ENCODE measurements at regions not wholly inside any gene's neighbourhood (a gene's known extent, or its start where the extent isn't known, plus 50 kb on each side); places are given as distances from the start of the nearest gene placed in this dataset.
A peak's percentile ranks its signal among the peaks of the same experiment; 100 is the strongest.

DNA sequence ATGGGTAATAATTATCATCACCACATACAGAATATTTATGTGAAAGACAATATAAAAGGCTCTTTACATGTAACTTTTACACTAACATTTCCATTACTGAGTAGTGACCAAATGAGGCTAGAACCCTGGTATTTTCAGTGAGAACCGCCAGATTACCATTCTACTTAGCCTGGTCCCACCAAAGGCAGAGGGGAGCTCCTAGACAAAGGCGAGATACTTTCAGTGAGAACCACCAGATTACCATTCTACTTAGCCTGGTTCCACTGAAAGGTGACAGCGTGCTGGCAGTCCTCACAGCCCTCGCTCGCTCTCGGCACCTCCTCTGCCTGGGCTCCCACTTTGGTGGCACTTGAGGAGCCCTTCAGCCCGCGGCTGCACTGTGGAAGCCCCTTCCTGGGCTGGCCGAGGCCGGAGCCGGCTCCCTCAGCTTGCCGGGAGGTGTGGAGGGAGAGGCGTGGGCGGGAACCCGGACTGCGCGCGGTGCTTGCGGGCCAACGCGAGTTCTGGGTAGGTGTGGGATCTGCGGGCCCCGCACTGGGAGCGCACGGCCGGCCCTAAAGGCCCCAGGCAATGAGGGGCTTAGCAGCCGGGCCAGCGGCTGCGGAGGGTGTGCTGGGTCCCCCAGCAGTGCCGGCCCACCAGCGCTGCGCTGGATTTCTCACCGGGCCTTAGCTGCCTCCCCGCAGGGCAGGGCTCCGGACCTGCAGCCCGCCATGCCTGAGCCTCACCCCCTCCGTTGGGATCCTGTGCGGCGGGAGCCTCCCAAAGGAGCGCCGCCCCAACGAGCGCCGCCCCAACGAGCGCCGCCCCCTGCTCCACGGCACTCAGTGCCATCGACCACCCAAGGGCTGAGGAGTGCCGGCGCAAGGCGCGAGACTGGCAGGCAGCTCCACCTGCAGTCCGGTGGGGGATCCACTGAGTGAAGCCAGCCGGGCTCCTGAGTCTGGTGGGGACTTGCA, 1276.1 kb downstream of the PCDH7 start:
- in situ Hi-C loops (cut with MboI; ENCODE audit: low pct_unique_long_range_greater_than_20kb in 2 of 9, low sequenced_read_pairs in 9 of 9, unreplicated experiment in 9 of 9): no loop called here
- ATAC-seq (replicated peaks in 6 of 8): peak in 1 of 8 experiments; percentile 96
- no peak overlapping the region for H3K27ac ChIP-seq
- H3K4me1 ChIP-seq (replicated peaks in 1 of 2): no peaks in the 10 kb centered on the region
- H3K4me3 ChIP-seq: no peak overlapping the region
- WGBS, 10 experiments: 0 to 96% (median 86%) methylated on average over 1 to 11 of the region's 55 CpGs; no CpG with 5 or more reads in 5 of the 10 experiments

DNA sequence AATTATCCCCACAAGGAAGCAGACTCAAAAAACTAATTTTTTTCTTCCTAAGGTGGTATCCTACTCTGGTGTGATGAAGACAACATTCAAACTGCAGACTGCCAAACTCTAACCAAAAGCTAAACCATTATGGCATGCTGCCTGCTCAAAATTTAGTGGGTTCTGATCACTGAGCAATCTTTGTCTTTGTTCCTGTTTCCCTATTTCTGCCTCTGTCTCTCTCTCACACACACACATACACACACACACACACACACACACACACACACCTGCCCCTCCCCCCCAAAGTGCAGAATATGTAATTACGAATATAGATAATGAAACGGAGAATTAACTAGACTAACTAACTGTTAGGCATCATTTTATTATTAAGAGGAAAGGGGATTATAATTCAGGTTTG, 1278.6 kb downstream of the PCDH7 start:
- Histone ChIP-seq H3K4me3 (no peak overlapping the region), H3K27ac (no peak overlapping the region), H3K4me1 (replicated peaks in 1 of 2) (no peaks in the 10 kb centered on the region)
- ATAC-seq (replicated peaks in 6 of 8): no peak
- in situ Hi-C loops (cut with MboI; ENCODE audit: low pct_unique_long_range_greater_than_20kb in 2 of 9, low sequenced_read_pairs in 9 of 9, unreplicated experiment in 9 of 9): no loop called here
- 0 to 100% (median 86%) methylated on average over 1 to 2 of the region's 2 CpGs; no CpG with 5 or more reads in 2 of the 10 experiments for WGBS, 10 experiments

DNA sequence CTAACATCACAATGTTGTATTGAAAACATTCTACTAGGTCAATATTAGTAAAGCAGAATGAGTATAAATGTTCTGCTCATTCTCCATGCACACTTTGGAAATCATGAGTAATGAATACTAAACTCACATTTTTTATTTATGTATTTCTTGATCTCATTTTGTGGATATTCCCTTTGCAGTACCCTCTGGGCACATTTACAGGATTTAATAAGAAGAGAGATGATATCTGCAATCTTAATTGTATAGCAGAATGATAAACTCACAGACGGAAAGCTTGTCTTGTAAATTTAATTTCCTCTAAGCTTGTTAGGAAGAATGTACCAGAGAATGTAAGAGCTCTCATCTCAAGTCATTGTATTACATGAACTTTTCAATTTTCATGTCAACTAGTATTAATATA, 1279.7 kb downstream of the PCDH7 start:
- no peak overlapping the region for H3K27ac ChIP-seq
- in situ Hi-C loops (cut with MboI; ENCODE audit: low pct_unique_long_range_greater_than_20kb in 2 of 9, low sequenced_read_pairs in 9 of 9, unreplicated experiment in 9 of 9): no loop called here
- no peaks in the 10 kb centered on the region for H3K4me1 ChIP-seq (replicated peaks in 1 of 2)
- no peak for ATAC-seq (replicated peaks in 6 of 8)
- no peak overlapping the region for H3K4me3 ChIP-seq
- 0 to 100% (median 80%) methylated on average over 1 of the region's 1 CpG; no CpG with 5 or more reads in 1 of the 10 experiments for WGBS, 10 experiments

DNA sequence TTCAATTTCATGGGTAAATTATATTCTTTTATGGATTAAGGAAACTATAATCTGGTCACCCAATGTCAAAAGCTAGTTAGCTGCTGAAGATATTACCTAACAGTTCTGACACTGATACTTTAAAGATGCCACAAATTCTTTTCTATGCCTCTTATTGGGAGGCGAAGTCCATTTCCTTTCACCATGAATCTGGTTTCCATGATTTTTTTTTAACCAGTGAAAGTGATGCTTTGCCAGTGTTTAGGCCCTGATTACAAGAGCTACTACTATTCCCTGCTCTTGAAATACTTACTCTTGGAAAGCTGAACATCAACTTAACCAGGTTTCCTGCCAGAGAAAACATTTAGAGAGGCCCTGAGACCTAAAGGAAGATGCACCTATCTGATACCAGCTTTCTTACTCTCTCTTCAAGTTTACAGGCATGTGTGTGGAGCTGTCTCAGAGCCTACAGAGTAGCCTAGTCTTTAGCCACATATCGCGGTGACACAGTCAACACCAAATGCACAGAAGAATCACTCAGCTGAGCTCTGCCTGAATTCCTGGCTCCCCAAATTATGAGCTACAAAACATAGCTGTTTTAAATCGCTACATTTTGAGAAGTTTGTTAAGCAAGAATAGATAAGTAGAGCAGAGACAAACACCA, 1280.8 kb downstream of the PCDH7 start:
- 4 to 100% (median 87%) methylated on average over 1 to 4 of the region's 4 CpGs for WGBS, 10 experiments
- Histone ChIP-seq H3K4me1 (replicated peaks in 1 of 2) (no peaks in the 10 kb centered on the region), H3K27ac (no peak overlapping the region), H3K4me3 (no peak overlapping the region)
- no peak for ATAC-seq (replicated peaks in 6 of 8)
- in situ Hi-C loops (cut with MboI; ENCODE audit: low pct_unique_long_range_greater_than_20kb in 2 of 9, low sequenced_read_pairs in 9 of 9, unreplicated experiment in 9 of 9): no loop called here

DNA sequence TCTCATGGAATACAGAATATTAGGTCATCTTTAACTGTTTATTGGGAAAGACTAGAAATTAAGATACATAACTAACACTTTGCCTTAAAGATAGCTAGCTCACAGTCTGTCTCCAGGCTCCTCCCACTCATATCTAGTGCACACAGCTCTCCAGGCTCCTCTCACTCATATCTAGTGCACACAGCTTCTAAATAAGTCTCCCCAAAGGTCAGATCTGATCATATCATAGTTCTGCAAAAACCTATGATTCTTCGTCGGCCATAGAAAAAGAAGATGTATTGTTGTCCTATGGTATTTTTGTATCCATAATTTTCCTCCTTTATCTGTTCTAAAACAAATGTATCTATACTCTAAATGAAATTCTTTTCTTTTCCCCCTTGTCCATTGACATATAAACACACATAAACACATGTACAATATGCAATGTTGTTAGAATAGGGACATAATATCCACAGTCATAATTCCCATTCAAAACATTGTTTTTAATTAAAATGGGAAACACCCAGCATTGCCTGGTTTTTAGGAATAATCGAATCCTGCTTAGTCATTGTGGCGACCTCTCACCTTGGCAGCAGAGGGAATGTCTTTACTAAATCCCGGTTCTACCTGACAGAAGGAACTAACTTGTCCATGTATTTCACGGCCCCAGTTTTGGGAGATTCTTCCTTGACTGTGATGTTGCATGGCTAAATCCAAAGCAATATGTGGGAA, 1282.0 kb downstream of the PCDH7 start:
- no peaks in the 10 kb centered on the region for H3K4me1 ChIP-seq (replicated peaks in 1 of 2)
- in situ Hi-C loops (cut with MboI; ENCODE audit: low pct_unique_long_range_greater_than_20kb in 2 of 9, low sequenced_read_pairs in 9 of 9, unreplicated experiment in 9 of 9): no loop called here
- no peak overlapping the region for H3K27ac ChIP-seq
- 4 to 100% (median 62%) methylated on average over 1 to 6 of the region's 6 CpGs; no CpG with 5 or more reads in 2 of the 10 experiments for WGBS, 10 experiments
- H3K4me3 ChIP-seq: no peak overlapping the region
- no peak for ATAC-seq (replicated peaks in 6 of 8)

DNA sequence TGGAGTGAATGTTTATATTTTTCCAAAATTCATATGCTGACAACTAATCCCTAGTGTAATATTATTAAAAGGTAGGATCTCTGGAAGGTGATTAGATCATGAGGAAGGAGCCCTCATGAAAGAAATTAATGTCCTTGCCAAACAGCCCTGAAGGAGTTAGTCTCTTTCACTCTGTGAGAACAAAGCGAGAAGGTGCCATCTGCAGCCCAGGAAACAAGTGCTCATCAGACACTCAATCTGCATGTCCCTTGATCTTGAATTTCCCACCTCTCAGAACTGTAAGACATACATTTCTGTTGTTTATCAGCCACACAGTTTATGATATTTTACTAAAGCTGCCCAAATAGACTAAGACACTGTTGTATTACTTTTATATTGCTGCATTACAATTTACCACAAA, 1283.4 kb downstream of the PCDH7 start:
- WGBS, 10 experiments: 0 to 100% (median 67%) methylated on average over 1 of the region's 1 CpG; no CpG with 5 or more reads in 3 of the 10 experiments
- no peak overlapping the region for H3K27ac ChIP-seq
- in situ Hi-C loops (cut with MboI; ENCODE audit: low pct_unique_long_range_greater_than_20kb in 2 of 9, low sequenced_read_pairs in 9 of 9, unreplicated experiment in 9 of 9): no loop called here
- no peaks in the 10 kb centered on the region for H3K4me1 ChIP-seq (replicated peaks in 1 of 2)
- ATAC-seq (replicated peaks in 6 of 8): no peak
- H3K4me3 ChIP-seq: no peak overlapping the region

DNA sequence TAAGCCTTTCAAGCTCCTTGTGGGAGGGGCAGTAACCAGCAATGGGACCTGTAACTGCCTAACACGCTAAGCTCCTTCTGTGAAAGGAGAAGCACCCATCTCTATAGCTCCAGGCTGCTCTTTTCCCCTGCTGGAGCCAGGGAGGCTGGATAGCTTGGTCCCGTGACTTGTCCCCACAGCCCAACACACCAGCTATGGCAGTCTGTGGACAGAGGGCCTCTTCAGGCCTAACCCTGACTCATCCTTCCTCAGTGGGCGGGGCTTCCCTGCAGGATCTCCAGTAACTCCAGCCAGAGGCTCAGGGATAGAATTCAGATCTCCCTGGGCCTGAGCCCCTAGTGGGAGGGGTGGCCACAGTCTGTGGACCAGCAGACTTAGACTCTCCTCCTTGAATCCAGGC, 1290.1 kb downstream of the PCDH7 start:
- 0 to 100% (median 92%) methylated on average over 1 to 2 of the region's 3 CpGs; no CpG with 5 or more reads in 6 of the 10 experiments for WGBS, 10 experiments
- in situ Hi-C loops (cut with MboI; ENCODE audit: low pct_unique_long_range_greater_than_20kb in 2 of 9, low sequenced_read_pairs in 9 of 9, unreplicated experiment in 9 of 9): no loop called here
- no peak overlapping the region for H3K27ac ChIP-seq
- H3K4me1 ChIP-seq (replicated peaks in 1 of 2): no peaks in the 10 kb centered on the region
- H3K4me3 ChIP-seq: no peak overlapping the region
- ATAC-seq (replicated peaks in 6 of 8): no peak

DNA sequence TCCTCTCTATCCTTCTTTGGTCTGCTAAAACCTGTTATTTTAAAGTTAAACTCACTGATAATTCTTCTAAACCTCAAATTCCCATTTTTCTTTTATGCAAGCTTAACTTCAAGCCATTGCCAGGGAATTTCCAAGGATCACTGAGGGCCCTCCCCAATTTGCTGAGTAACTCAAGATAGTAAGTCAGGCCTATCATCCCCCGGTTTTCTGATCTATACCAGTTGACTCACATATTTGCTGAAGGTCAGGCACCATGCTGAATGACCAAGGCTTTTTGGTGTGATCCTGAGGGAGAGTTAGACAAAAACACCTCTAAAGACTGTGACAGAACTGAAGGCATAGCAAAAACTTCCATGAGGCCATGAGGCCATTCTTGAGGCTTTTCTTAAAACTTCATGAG, 1301.9 kb downstream of the PCDH7 start:
- 0 to 86% (median 0%) methylated on average over 1 of the region's 1 CpG; no CpG with 5 or more reads in 5 of the 10 experiments for WGBS, 10 experiments
- H3K27ac ChIP-seq: no peak overlapping the region
- in situ Hi-C loops (cut with MboI; ENCODE audit: low pct_unique_long_range_greater_than_20kb in 2 of 9, low sequenced_read_pairs in 9 of 9, unreplicated experiment in 9 of 9): no loop called here
- H3K4me1 ChIP-seq (replicated peaks in 1 of 2): no peaks in the 10 kb centered on the region
- H3K4me3 ChIP-seq: no peak overlapping the region
- no peak for ATAC-seq (replicated peaks in 6 of 8)

DNA sequence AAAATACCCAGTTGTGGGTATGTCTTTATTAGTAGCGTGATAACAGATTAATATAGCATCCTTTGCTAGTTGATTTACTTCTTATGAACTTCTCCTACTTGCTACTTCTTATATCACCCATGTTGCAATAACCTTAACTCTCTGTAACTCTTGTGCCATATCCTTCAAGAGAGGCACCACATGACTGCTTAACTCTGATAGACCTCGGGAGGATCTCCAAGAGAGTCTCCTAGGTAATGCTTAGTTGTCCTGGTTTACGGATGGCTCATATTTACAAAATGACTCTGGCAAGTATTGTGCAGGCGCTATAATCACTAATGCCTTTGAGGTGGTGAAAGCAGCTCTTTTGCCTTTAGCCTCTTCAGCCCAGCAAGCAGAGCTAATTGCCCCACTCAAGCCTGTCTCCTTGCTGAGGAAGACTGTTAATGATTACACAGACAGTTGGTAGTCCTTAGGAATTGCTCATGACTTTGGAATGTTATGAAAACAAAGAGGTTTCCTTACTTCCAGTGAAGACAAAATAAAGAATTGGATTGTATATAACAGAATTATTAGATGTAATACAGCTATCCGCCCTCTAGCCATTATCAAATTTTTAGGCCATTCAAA, 1305.8 kb downstream of the PCDH7 start:
- Histone ChIP-seq H3K4me3 (no peak overlapping the region), H3K4me1 (replicated peaks in 1 of 2) (no peaks in the 10 kb centered on the region), H3K27ac (no peak overlapping the region)
- peak in 2 of 8 experiments; percentile 36 to 40 for ATAC-seq (replicated peaks in 6 of 8)
- WGBS, 10 experiments: 0 to 89% (median 43%) methylated on average over 1 to 5 of the region's 5 CpGs
- in situ Hi-C loops (cut with MboI; ENCODE audit: low pct_unique_long_range_greater_than_20kb in 2 of 9, low sequenced_read_pairs in 9 of 9, unreplicated experiment in 9 of 9): no loop called here

DNA sequence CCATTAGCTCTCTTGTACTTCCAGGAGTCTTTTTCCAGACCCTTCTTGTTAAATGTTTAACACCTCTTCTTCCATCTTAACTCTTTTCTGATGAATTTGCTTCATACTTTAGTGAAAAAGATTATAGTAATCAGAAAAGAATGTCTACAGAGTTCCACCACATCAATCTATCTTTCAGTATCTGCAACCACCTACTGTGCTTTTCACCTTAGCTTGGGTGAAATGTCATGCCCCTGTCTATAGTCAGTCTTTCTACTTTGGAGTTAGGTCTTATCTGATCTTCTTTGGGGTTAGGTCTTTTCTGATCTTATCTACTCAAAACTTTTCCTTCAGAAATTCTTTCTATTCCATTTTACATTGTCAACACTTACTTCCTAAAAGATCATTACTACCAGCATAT, 1310.2 kb downstream of the PCDH7 start:
- ATAC-seq (replicated peaks in 6 of 8): no peak
- in situ Hi-C loops (cut with MboI; ENCODE audit: low pct_unique_long_range_greater_than_20kb in 2 of 9, low sequenced_read_pairs in 9 of 9, unreplicated experiment in 9 of 9): no loop called here
- H3K27ac ChIP-seq: no peak overlapping the region
- no peak overlapping the region for H3K4me3 ChIP-seq
- no peaks in the 10 kb centered on the region for H3K4me1 ChIP-seq (replicated peaks in 1 of 2)

DNA sequence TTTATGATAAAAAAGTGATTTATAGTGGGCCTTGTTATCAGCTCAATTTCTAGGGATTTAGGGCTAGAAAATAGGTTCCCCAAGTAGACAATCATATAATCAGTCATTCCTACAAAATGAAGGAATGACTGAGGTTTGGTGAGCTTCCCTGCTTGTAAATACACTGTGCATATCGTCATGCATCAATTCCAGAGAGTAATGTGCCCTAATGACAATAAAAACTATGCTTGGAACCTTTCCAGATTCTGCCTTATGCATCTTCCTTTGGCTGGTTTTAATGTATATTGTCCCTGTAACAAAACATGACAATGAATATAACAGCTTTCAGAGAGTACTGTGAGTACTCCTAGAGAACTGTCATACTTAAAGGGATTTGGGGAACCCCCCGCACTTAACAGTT, 1310.9 kb downstream of the PCDH7 start:
- H3K4me3 ChIP-seq: no peak overlapping the region
- in situ Hi-C loops (cut with MboI; ENCODE audit: low pct_unique_long_range_greater_than_20kb in 2 of 9, low sequenced_read_pairs in 9 of 9, unreplicated experiment in 9 of 9): no loop called here
- ATAC-seq (replicated peaks in 6 of 8): no peak
- H3K4me1 ChIP-seq (replicated peaks in 1 of 2): no peaks in the 10 kb centered on the region
- no peak overlapping the region for H3K27ac ChIP-seq
- WGBS, 10 experiments: 0 to 100% (median 84%) methylated on average over 1 to 2 of the region's 2 CpGs

DNA sequence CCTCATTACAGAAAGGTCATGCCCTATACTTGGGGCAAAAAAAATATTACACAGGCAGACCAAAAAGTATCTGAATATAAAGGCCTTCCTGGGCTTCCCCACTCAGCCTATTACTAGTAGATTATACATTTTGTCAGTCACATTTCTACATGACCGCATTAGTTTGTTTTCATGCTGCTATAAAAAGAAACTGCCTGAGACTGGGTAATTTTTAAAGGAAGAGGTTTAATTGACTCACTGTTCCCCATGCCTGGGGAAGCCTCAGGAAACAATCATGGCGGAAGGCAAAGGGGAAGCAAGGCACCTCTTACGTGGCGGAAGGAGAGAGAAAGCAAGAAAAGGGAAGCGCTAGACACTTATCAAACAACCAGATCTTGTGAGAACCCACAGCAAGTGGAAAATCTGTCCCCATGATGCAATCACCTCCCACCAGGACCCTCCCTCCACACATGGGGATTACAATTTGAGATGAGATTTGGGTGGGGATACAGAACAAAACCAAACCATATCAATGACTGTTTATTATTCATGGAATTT, 1312.0 kb downstream of the PCDH7 start:
- in situ Hi-C loops (cut with MboI; ENCODE audit: low pct_unique_long_range_greater_than_20kb in 2 of 9, low sequenced_read_pairs in 9 of 9, unreplicated experiment in 9 of 9): no loop called here
- ATAC-seq (replicated peaks in 6 of 8): no peak
- H3K4me3 ChIP-seq: no peak overlapping the region
- H3K4me1 ChIP-seq (replicated peaks in 1 of 2): no peaks in the 10 kb centered on the region
- H3K27ac ChIP-seq: no peak overlapping the region
- WGBS, 10 experiments: 14 to 100% (median 89%) methylated on average over 1 to 4 of the region's 5 CpGs; no CpG with 5 or more reads in 3 of the 10 experiments
